ENCODE measurements at regions not wholly inside any gene's neighbourhood (a gene's known extent, or its start where the extent isn't known, plus 50 kb on each side); places are given as distances from the start of the nearest gene placed in this dataset.

DNA sequence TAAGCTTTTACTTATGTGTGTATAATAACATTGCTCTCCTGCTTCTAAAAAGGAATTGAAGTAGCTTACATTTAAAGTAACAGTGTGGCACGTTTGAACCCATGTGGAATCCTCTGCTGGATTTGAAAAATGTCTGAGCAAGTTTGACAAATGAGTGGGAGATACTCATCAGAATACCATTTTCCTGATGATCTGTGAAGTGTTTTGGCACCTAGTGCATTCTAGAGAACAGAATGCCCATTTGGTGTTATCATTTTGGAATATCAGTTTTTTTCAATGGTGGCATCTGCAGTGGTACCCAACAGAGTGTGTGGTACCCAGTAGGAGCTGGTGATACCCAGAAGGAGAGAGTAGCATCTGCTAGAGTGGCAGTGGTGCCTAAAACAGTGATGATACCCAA is 471.1 kb downstream of the PLK2 start:
- H3K4me1 ChIP-seq: peaks cover 0 to 4% (median 0%) of the 10 kb centered on the region in 4 donors
- no peak overlapping the region for H3K4me3 ChIP-seq
- TF ChIP-seq POLR2A (IDR thresholded peaks at IDR 0.05) (no peak), EP300 (IDR thresholded peaks at IDR 0.05) (no peak), POLR2AphosphoS5 (IDR thresholded peaks at IDR 0.05) (no peak)
- TF ChIP-seq, protein P1, sequence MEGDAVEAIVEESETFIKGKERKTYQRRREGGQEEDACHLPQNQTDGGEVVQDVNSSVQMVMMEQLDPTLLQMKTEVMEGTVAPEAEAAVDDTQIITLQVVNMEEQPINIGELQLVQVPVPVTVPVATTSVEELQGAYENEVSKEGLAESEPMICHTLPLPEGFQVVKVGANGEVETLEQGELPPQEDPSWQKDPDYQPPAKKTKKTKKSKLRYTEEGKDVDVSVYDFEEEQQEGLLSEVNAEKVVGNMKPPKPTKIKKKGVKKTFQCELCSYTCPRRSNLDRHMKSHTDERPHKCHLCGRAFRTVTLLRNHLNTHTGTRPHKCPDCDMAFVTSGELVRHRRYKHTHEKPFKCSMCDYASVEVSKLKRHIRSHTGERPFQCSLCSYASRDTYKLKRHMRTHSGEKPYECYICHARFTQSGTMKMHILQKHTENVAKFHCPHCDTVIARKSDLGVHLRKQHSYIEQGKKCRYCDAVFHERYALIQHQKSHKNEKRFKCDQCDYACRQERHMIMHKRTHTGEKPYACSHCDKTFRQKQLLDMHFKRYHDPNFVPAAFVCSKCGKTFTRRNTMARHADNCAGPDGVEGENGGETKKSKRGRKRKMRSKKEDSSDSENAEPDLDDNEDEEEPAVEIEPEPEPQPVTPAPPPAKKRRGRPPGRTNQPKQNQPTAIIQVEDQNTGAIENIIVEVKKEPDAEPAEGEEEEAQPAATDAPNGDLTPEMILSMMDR (IDR thresholded peaks at IDR 0.05): no peak
- no peaks in the 10 kb centered on the region for H3K9me3 ChIP-seq
- DNase-seq: no peak
- intact Hi-C loops (cut with DNase I; ENCODE audit: low total_unique reads): no loop called here
- WGBS, 5 donors: 59 to 79% (median 70%) methylated on average over 1 of the region's 1 CpG
- no peak overlapping the region for H3K27ac ChIP-seq
- no peaks in the 10 kb centered on the region for H3K27me3 ChIP-seq
- no peaks in the 10 kb centered on the region for H3K36me3 ChIP-seq

DNA sequence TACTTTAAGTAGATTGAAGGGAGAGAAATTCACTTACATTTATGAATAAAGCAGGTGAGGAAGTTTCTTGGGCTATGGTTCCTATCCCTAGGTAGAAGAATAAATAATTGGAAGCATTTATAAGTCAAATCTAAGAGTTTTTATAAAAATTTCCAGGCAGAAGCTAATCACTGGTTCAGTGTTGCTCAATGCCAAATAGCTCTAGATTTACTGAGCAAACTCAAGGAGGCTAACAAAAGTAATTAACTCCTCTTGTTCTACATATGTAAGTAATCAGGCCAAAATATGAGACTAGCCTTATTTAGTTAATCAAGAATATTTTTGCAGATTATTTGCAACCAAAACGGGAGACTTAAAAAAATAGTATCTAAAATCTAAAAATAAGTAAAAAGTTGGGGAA is 472.3 kb downstream of the PLK2 start:
- H3K27me3 ChIP-seq: no peaks in the 10 kb centered on the region
- H3K4me3 ChIP-seq: no peak overlapping the region
- intact Hi-C loops (cut with DNase I; ENCODE audit: low total_unique reads): no loop called here
- H3K9me3 ChIP-seq: no peaks in the 10 kb centered on the region
- no peaks in the 10 kb centered on the region for H3K36me3 ChIP-seq
- H3K27ac ChIP-seq: no peak overlapping the region
- WGBS, 5 donors: 33 to 70% (median 40%) methylated on average over 1 of the region's 1 CpG
- peaks cover 0 to 4% (median 0%) of the 10 kb centered on the region in 4 donors for H3K4me1 ChIP-seq
- TF ChIP-seq POLR2AphosphoS5 (IDR thresholded peaks at IDR 0.05) (no peak), POLR2A (IDR thresholded peaks at IDR 0.05) (no peak), EP300 (IDR thresholded peaks at IDR 0.05) (no peak)
- TF ChIP-seq, protein P1 (IDR thresholded peaks at IDR 0.05): no peak
- DNase-seq: no peak

DNA sequence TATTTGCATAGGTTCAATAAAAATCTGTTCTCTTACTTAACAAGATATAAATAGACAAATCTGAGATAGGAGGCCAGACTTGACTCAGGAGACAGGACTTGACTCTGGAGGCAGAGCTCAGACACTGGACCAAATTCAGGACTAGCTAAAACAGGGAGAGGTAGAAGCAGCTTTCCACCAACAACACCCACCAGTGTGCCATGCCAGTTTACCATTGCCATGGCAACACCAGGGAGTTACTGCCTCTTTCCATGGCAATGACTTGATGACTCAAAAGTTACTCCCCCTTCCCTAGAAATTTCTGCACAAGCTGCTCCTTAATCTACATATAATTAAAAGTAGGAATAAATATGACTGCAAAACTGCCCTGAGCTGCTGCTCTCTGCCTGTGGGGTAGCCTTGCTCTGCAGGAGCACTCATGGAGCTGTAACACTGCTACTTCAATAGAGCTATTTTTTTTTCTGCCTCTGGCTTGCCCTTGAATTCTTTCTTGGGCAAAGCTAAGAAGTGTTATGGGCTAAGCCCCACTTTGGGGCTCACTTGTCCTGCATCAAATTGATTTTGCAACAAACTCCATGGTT is 473.0 kb downstream of the PLK2 start:
- Histone ChIP-seq H3K9me3 (no peaks in the 10 kb centered on the region), H3K27ac (no peak overlapping the region), H3K4me3 (no peak overlapping the region), H3K27me3 (no peaks in the 10 kb centered on the region), H3K4me1 (peaks cover 0 to 4% (median 0%) of the 10 kb centered on the region in 4 donors), H3K36me3 (no peaks in the 10 kb centered on the region)
- peak in 1 of 2 donors; percentile 8 for DNase-seq
- TF ChIP-seq POLR2AphosphoS5 (IDR thresholded peaks at IDR 0.05) (no peak), POLR2A (IDR thresholded peaks at IDR 0.05) (no peak), EP300 (IDR thresholded peaks at IDR 0.05) (no peak)
- TF ChIP-seq, protein P1 (IDR thresholded peaks at IDR 0.05): no peak
- intact Hi-C loops (cut with DNase I; ENCODE audit: low total_unique reads): no loop called here

DNA sequence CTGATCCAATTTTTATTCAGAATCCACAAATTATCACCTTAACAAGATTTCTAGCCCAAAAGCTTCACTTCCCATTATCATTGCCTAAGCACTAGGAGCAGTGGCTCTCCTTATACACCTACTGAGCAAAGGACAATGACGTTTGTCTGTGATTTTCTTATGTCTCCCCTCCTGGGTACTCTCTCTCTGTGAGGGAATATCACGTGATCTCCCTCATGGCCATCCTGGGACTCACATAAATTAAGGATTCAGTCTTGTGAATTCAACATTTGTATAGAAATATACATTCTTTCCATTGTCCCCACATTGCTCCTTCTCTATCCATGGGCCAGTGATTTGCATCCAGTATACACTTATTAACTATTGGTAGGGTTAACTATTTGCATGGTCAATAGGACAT is 476.5 kb downstream of the PLK2 start:
- no peak for TF ChIP-seq POLR2AphosphoS5 (IDR thresholded peaks at IDR 0.05)

DNA sequence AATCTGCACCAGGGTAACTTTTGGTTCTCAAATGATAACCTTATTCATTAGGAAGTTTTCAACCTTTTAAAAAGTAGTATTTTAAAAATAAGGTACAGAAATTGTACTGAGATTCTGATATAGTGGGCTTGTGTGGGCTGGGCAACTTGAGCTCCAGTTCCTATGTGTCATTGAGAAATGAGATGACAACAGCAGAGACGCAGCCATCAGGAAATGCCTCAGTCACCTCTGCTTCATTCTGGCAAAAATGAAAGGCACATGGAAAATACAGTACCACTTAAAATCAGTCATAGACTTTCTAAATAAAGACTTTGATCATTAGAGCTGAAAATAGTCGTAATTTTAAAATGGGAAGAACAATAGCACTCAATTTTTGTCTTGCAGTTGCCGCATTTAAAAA is 480.2 kb downstream of the PLK2 start:
- Histone ChIP-seq H3K4me1 (no peaks in the 10 kb centered on the region), H3K27me3 (no peaks in the 10 kb centered on the region), H3K4me3 (no peak overlapping the region), H3K27ac (no peak overlapping the region), H3K36me3 (no peaks in the 10 kb centered on the region), H3K9me3 (no peaks in the 10 kb centered on the region)
- no peak for TF ChIP-seq POLR2AphosphoS5 (IDR thresholded peaks at IDR 0.05)
- TF ChIP-seq, protein P1 (IDR thresholded peaks at IDR 0.05): no peak
- TF ChIP-seq EP300 (IDR thresholded peaks at IDR 0.05): no peak
- TF ChIP-seq POLR2A (IDR thresholded peaks at IDR 0.05): no peak
- intact Hi-C loops (cut with DNase I; ENCODE audit: low total_unique reads): no loop called here
- no peak for DNase-seq
- WGBS, 5 donors: 89 to 95% (median 91%) methylated on average over 3 of the region's 3 CpGs

More for the DNA sequence above, 476.5 kb downstream of the PLK2 start:
- 35 to 58% (median 42%) methylated on average over 2 of the region's 2 CpGs for WGBS, 5 donors
- intact Hi-C loops (cut with DNase I; ENCODE audit: low total_unique reads): no loop called here
- Histone ChIP-seq H3K36me3 (no peaks in the 10 kb centered on the region), H3K27me3 (no peaks in the 10 kb centered on the region), H3K9me3 (no peaks in the 10 kb centered on the region), H3K27ac (no peak overlapping the region), H3K4me3 (no peak overlapping the region), H3K4me1 (no peaks in the 10 kb centered on the region)
- no peak for DNase-seq

Data from stomach (tissue), 8 donors.